Aorta (tissue), 5 donors: ENCODE measurements at regions not wholly inside any gene's neighbourhood (a gene's known extent, or its start where the extent isn't known, plus 50 kb on each side); places are given as distances from the start of the nearest gene placed in this dataset.

ENCODE experiments used
- ATAC-seq: fragments of 200-7000 bp; cut with Tn5 transposase; one replicate; pipeline ENCODE4 v1.9.1; 2022; ENCODE audit warnings: moderate library complexity; ENCODE audit not compliant: low FRiP score
- DNase-seq, 2 donors: peaks; one replicate each; pipeline ENCODE4 v3.0.0-alpha.2; 2020
- H3K27ac ChIP-seq, 2 donors: one replicate each; pipeline ENCODE4 v1.5.1; 2013; ENCODE audit warnings: low read length in 2 of 2, mild to moderate bottlenecking in 2 of 2, moderate library complexity in 2 of 2, control low read depth in 1 of 2, inconsistent platforms in 1 of 2, low read depth in 1 of 2
- H3K27me3 ChIP-seq, 2 donors: one replicate each; pipeline ENCODE4 v1.6.1; 2013; ENCODE audit warnings: control low read depth in 1 of 2, low read length in 1 of 2, mild to moderate bottlenecking in 1 of 2, moderate library complexity in 1 of 2; ENCODE audit not compliant: insufficient read depth in 2 of 2, control insufficient read depth in 1 of 2
- H3K36me3 ChIP-seq, 2 donors: one replicate each; pipeline ENCODE4 v1.6.1; 2013; ENCODE audit warnings: control low read depth in 1 of 2, low read length in 1 of 2, mild to moderate bottlenecking in 1 of 2; ENCODE audit not compliant: insufficient read depth in 2 of 2, control insufficient read depth in 1 of 2
- H3K4me1 ChIP-seq, 2 donors: one replicate each; pipeline ENCODE4 v1.6.1; 2013; ENCODE audit warnings: low read length in 2 of 2, control low read depth in 1 of 2, mild to moderate bottlenecking in 1 of 2, moderate library complexity in 1 of 2; ENCODE audit not compliant: insufficient read depth in 2 of 2, control insufficient read depth in 1 of 2
- H3K4me3 ChIP-seq, 2 donors: one replicate each; pipeline ENCODE4 v1.5.1; 2013; ENCODE audit warnings: low read length in 2 of 2, control low read depth in 1 of 2, mild to moderate bottlenecking in 1 of 2
- H3K9me3 ChIP-seq: one replicate; pipeline ENCODE4 v1.6.1; 2013; ENCODE audit warnings: mild to moderate bottlenecking, low read length; ENCODE audit not compliant: control insufficient read depth
- WGBS, 2 donors: extraction: QIAGEN DNeasy Blood & Tissue Kit; methylation state at CpG; one replicate each; pipeline ENCODE4 v1.1.7; 2013; 5-methylcytosine and 5-hydroxymethylcytosine counted together
- intact Hi-C, 2 donors: fragments of 100-400 bp; cut with DNase I; formaldehyde crosslinking; loops; one replicate each; pipeline versions ENCODE4 v1.14.2 to v1.15.0; 2022
- donor health status: healthy with polysubstance abuse.
- donor health status: Bipolar disorder and iron deficiency.
- donor health status: DM: no; HTN: no; CAD: no.
- donor health status: DM: no; HTN: no; CAD: no.
- donor health status: DM: yes; HTN: yes; CAD: no.

GRCh38 chr2:14263053-14263452, 369.5 kb upstream of the LRATD1 start:
- no peak for DNase-seq
- H3K36me3 ChIP-seq = no peaks in the 10 kb centered on the region
- H3K27ac ChIP-seq = no peak overlapping the region
- H3K9me3 ChIP-seq = no peaks in the 10 kb centered on the region
- no peaks in the 10 kb centered on the region for H3K4me1 ChIP-seq
- H3K27me3 ChIP-seq = no peaks in the 10 kb centered on the region
- ATAC-seq = no peak
- H3K4me3 ChIP-seq = no peak overlapping the region
- intact Hi-C loops = no loop called here

GRCh38 chr2:14270036-14270582, 362.4 kb upstream of the LRATD1 start:
- Histone ChIP-seq H3K27me3 (no peaks in the 10 kb centered on the region), H3K4me3 (no peak overlapping the region), H3K9me3 (peaks cover 2% of the 10 kb centered on the region), H3K36me3 (no peaks in the 10 kb centered on the region), H3K4me1 (no peaks in the 10 kb centered on the region), H3K27ac (no peak overlapping the region)
- 83 to 85% methylated on average over 5 of the region's 5 CpGs for WGBS, 2 donors
- intact Hi-C loops = no loop called here
- DNase-seq (no peak), ATAC-seq (no peak)

GRCh38 chr2:14272396-14273075, 360.0 kb upstream of the LRATD1 start:
- ATAC-seq = no peak
- no peak overlapping the region for H3K27ac ChIP-seq
- no peaks in the 10 kb centered on the region for H3K4me1 ChIP-seq
- DNase-seq = no peak
- H3K36me3 ChIP-seq = no peaks in the 10 kb centered on the region
- H3K4me3 ChIP-seq = no peak overlapping the region
- H3K9me3 ChIP-seq = peaks cover 2% of the 10 kb centered on the region
- H3K27me3 ChIP-seq = no peaks in the 10 kb centered on the region
- intact Hi-C loops = no loop called here
- WGBS, 2 donors = 77 to 81% methylated on average over 4 of the region's 4 CpGs

DNA sequence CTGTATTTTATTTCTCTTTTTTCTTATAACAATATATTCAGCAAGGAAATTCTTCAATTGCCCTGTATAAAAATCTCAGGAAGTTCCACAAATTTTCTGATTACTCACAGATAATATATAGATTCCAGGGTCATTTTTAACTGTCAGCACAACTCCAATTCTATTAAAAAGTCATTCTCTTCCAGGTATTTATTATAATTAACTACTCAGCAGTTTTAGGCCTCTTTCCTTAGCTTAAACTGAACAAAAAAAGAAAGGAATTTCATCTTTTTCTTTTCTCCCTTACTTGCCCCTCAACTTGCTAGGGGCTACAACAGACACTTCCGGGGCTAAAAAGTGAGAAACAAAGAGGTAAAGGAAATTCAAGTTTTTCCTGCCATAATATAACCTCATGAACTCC, 358.9 kb upstream of the LRATD1 start:
- intact Hi-C loops = no loop called here
- Histone ChIP-seq H3K4me3 (no peak overlapping the region), H3K27me3 (no peaks in the 10 kb centered on the region), H3K9me3 (peaks cover 2% of the 10 kb centered on the region), H3K4me1 (no peaks in the 10 kb centered on the region), H3K27ac (no peak overlapping the region), H3K36me3 (no peaks in the 10 kb centered on the region)
- ATAC-seq (no peak), DNase-seq (no peak)
- WGBS, 2 donors = 72 to 79% methylated on average over 1 of the region's 1 CpG

DNA sequence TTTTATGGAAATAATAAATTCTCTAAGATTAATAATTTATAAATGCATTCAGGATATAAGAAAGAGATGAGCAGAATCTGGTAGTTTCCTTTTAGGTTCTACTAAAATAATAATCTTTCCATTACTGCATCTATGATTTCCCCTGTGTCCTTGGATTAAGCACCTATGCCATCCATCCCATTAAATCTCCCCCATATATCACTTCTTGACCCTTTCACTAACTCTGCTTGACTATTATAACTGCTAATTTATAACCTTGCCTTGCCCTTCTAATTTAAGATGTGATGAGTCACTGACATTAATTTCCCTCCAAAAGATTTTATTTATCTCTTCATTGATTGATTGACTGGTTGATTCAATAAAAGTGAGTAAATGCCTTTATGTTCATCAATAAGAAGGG, 348.3 kb upstream of the LRATD1 start:
- intact Hi-C loops = no loop called here
- ATAC-seq = no peak
- no peak overlapping the region for H3K4me3 ChIP-seq

GRCh38 chr2:14285812-14286211, 346.7 kb upstream of the LRATD1 start:
- no peak for DNase-seq
- H3K9me3 ChIP-seq = no peaks in the 10 kb centered on the region
- WGBS, 2 donors = 80 to 81% methylated on average over 1 of the region's 1 CpG
- H3K27ac ChIP-seq = no peak overlapping the region
- H3K4me1 ChIP-seq = no peaks in the 10 kb centered on the region
- ATAC-seq = no peak
- H3K36me3 ChIP-seq = no peaks in the 10 kb centered on the region
- no peak overlapping the region for H3K4me3 ChIP-seq
- intact Hi-C loops = no loop called here
- H3K27me3 ChIP-seq = no peaks in the 10 kb centered on the region

More for the DNA sequence above, 348.3 kb upstream of the LRATD1 start:
- no peaks in the 10 kb centered on the region for H3K9me3 ChIP-seq
- DNase-seq = no peak
- H3K36me3 ChIP-seq = no peaks in the 10 kb centered on the region
- H3K27ac ChIP-seq = no peak overlapping the region
- no peaks in the 10 kb centered on the region for H3K4me1 ChIP-seq
- H3K27me3 ChIP-seq = no peaks in the 10 kb centered on the region

GRCh38 chr2:14288016-14288415, 344.5 kb upstream of the LRATD1 start:
- intact Hi-C loops = no loop called here
- WGBS, 2 donors = 66 to 74% methylated on average over 3 of the region's 3 CpGs
- Histone ChIP-seq H3K27ac (no peak overlapping the region), H3K9me3 (no peaks in the 10 kb centered on the region), H3K27me3 (no peaks in the 10 kb centered on the region), H3K4me3 (no peak overlapping the region), H3K4me1 (no peaks in the 10 kb centered on the region), H3K36me3 (no peaks in the 10 kb centered on the region)
- ATAC-seq = no peak
- DNase-seq = no peak

DNA sequence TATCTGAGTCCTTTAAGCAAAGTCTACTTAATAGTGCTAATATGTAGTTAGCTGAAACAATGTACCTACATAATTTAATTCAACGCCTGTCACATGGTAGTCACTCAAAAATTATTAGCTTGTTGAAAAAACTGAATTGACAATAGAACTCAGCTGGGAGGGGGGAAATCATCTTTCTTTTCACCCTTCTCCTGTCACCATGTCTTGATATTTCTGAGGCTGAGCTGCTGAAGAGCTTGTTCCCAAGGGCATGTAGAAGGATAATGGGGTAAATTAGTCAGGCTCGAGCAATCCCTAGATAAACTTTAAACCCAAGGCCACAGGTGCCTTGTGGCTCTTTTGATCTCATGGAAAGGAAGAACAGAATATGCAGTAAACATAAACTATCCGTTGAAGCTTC, 339.6 kb upstream of the LRATD1 start:
- Histone ChIP-seq H3K9me3 (no peaks in the 10 kb centered on the region), H3K27me3 (no peaks in the 10 kb centered on the region), H3K36me3 (no peaks in the 10 kb centered on the region), H3K27ac (no peak overlapping the region), H3K4me3 (no peak overlapping the region), H3K4me1 (no peaks in the 10 kb centered on the region)
- intact Hi-C loops = no loop called here
- ATAC-seq (no peak), DNase-seq (no peak)
- 56 to 58% methylated on average over 3 of the region's 3 CpGs for WGBS, 2 donors

DNA sequence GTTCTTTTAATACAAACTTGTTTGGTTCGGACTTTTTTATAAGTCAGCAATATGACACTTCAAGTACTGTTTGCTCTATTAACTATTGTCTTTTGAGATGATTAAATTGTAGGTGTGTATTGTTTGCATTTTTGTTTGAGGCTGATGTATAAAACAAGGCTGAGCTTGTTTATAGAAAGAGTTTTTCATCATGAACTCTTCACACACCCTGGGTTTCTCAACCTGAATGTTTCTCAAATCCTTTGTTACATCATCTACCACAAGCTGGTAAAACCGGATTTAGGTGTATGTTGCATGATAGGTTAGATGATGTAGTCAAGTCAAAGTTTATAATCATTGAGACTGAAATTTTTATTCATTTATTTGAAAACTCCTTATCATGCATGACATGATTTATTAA, 335.2 kb upstream of the LRATD1 start:
- intact Hi-C loops = no loop called here
- Histone ChIP-seq H3K9me3 (no peaks in the 10 kb centered on the region), H3K36me3 (no peaks in the 10 kb centered on the region), H3K4me3 (no peak overlapping the region), H3K4me1 (no peaks in the 10 kb centered on the region), H3K27ac (no peak overlapping the region), H3K27me3 (no peaks in the 10 kb centered on the region)
- DNase-seq (no peak), ATAC-seq (no peak)
- WGBS, 2 donors = 71 to 92% methylated on average over 2 of the region's 2 CpGs
